Stomach smooth muscle (tissue), 2 donors: ENCODE measurements at regions not wholly inside any gene's neighbourhood (a gene's known extent, or its start where the extent isn't known, plus 50 kb on each side); places are given as distances from the start of the nearest gene placed in this dataset.

Experiments used
- H3K27ac ChIP-seq: one replicate; pipeline ENCODE4 v1.7.0; 2013; ENCODE audit warnings: mild to moderate bottlenecking, low read length, inconsistent platforms
- H3K27me3 ChIP-seq, 2 donors: one replicate each; pipeline ENCODE4 v1.7.0; 2013; ENCODE audit warnings: low read length in 2 of 2; ENCODE audit not compliant: insufficient read depth in 2 of 2, control insufficient read depth in 1 of 2
- H3K36me3 ChIP-seq, 2 donors: one replicate each; pipeline ENCODE4 v1.7.0; 2013; ENCODE audit warnings: low read length in 2 of 2; ENCODE audit not compliant: control insufficient read depth in 2 of 2, insufficient read depth in 2 of 2
- H3K4me1 ChIP-seq: one replicate; pipeline ENCODE4 v1.7.0; 2013; ENCODE audit warnings: low read length; ENCODE audit not compliant: control insufficient read depth, insufficient read depth
- H3K4me3 ChIP-seq, 2 donors: one replicate each; pipeline ENCODE4 v1.7.0; 2013; ENCODE audit warnings: low read length in 2 of 2
- H3K9ac ChIP-seq, 2 donors: one replicate each; pipeline ENCODE4 v1.7.0; 2013; ENCODE audit warnings: low read length in 2 of 2, mild to moderate bottlenecking in 1 of 2
- H3K9me3 ChIP-seq, 2 donors: one replicate each; pipeline ENCODE4 v1.7.0; 2013; ENCODE audit warnings: low read length in 2 of 2; ENCODE audit not compliant: control insufficient read depth in 2 of 2
- donor health status: healthy.
- donor health status: Pancreatic carcinoma.

- Histone ChIP-seq H3K9ac (no peak overlapping the region), H3K4me1 (no peaks in the 10 kb centered on the region), H3K36me3 (no peaks in the 10 kb centered on the region), H3K4me3 (no peak overlapping the region), H3K27ac (no peak overlapping the region), H3K27me3 (peaks cover 0 to 2% of the 10 kb centered on the region in 2 donors), H3K9me3 (peaks cover 3% of the 10 kb centered on the region in 2 donors)
Measured at GRCh38 chr21:41584603-41585176, 76.7 kb upstream of the TMPRSS2 start.

DNA sequence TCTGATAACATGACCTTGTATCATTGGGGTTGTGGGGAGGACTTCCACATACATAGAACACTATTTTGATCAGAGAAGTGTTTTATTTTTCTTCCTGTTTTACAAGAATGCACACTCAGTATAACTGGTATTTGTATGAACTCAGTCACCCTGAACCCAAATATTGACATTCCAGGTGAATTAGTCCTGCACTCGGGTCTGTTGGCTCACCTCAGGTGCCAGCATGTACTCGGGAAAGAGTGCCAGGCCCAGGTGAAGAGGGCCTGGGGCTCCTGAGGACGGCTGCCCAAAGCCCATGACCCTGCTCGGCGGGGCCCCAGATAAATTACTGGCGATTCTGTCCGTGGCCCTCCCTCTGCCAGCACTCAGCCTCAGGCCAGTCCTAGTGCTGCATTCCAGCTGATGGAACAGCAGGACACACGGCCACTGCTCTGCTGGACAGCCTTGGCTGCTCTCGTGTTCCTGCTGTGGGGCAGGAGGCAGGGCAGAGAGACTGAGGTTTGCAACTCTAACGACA is 75.4 kb upstream of the TMPRSS2 start:
- Histone ChIP-seq H3K27ac (no peak overlapping the region), H3K4me1 (no peaks in the 10 kb centered on the region), H3K4me3 (no peak overlapping the region), H3K36me3 (no peaks in the 10 kb centered on the region), H3K9me3 (peaks cover 4 to 7% of the 10 kb centered on the region in 2 donors), H3K27me3 (peaks cover 0 to 2% of the 10 kb centered on the region in 2 donors), H3K9ac (no peak overlapping the region)

DNA sequence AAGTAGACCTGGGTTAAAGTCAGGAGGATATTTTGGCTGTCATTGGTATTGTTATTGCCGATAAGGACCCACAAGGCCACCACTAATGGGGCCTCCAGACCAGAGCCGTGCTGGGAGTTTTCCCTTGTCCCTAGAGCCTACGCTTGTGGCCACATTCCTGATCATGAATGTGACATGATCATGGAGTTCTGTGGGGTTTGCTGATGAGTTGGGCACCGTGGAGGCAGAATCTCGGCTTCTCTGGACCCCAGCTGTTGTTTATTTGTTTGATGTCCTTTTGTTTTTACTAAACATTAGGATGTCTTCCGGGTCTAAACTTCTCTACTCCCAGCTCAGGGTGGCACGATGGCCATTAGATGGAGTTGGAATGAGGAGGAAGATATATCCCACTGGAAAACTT is 74.9 kb upstream of the TMPRSS2 start:
- H3K27me3 ChIP-seq = peaks cover 0 to 2% of the 10 kb centered on the region in 2 donors
- no peak overlapping the region for H3K27ac ChIP-seq
- H3K9ac ChIP-seq = no peak overlapping the region
- H3K36me3 ChIP-seq = no peaks in the 10 kb centered on the region
- no peak overlapping the region for H3K4me3 ChIP-seq
- H3K9me3 ChIP-seq = peaks cover 4 to 7% of the 10 kb centered on the region in 2 donors
- H3K4me1 ChIP-seq = no peaks in the 10 kb centered on the region

GRCh38 chr21:41582298-41582840 is 74.4 kb upstream of the TMPRSS2 start:
- H3K36me3 ChIP-seq = no peaks in the 10 kb centered on the region
- no peak overlapping the region for H3K27ac ChIP-seq
- no peak overlapping the region for H3K4me3 ChIP-seq
- peaks cover 0 to 2% of the 10 kb centered on the region in 2 donors for H3K27me3 ChIP-seq
- H3K4me1 ChIP-seq = no peaks in the 10 kb centered on the region
- peaks cover 4 to 7% of the 10 kb centered on the region in 2 donors for H3K9me3 ChIP-seq
- no peak overlapping the region for H3K9ac ChIP-seq

- peaks cover 4 to 7% of the 10 kb centered on the region in 2 donors for H3K9me3 ChIP-seq
- no peak overlapping the region for H3K4me3 ChIP-seq
- no peaks in the 10 kb centered on the region for H3K4me1 ChIP-seq
- no peak overlapping the region for H3K27ac ChIP-seq
- peaks cover 0 to 2% of the 10 kb centered on the region in 2 donors for H3K27me3 ChIP-seq
- H3K9ac ChIP-seq = no peak overlapping the region
- no peaks in the 10 kb centered on the region for H3K36me3 ChIP-seq
Measured at GRCh38 chr21:41581592-41582228, 73.8 kb upstream of the TMPRSS2 start.

DNA sequence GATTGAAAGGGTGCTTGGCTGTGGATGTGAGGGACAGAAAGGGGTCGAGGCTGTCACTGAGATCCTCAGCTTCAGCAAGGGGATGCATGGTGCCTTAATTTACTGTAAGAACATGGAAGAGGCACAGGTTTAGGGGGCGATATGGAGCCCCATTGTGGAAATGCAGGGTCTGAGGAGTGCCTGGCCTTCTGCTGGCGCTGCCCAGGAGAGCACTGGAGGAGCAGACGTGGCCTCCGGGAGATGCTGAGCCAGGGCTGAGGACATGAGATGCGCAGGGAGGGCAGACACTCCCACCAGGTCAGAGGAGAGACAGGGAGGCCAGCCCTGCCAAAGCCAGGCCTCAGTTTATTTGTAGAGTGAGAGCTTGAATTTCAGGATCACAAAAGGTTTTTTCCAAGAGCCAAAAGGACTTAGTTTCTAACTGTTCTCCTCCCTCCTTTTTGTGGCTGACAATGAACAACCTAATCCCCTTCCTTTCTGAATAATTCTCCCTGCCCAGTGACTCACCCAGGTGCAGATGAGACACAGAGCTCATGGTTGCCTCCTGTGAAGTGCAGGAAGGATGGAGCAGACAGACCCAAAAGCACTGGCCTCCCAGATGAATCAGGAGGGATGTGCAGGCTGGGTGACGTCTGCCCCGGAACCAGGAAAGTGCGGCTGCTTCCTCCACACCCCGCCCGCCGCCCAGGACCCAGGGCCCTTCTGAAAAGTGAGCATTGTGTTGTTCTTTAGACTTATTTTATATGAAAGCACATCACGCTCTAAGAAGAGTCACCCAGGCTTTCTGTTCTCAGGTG is 73.0 kb upstream of the TMPRSS2 start:
- Histone ChIP-seq H3K27me3 (peaks cover 0 to 2% of the 10 kb centered on the region in 2 donors), H3K9me3 (peaks cover 4 to 11% of the 10 kb centered on the region in 2 donors), H3K9ac (no peak overlapping the region), H3K4me1 (no peaks in the 10 kb centered on the region), H3K27ac (no peak overlapping the region), H3K36me3 (no peaks in the 10 kb centered on the region), H3K4me3 (no peak overlapping the region)

DNA sequence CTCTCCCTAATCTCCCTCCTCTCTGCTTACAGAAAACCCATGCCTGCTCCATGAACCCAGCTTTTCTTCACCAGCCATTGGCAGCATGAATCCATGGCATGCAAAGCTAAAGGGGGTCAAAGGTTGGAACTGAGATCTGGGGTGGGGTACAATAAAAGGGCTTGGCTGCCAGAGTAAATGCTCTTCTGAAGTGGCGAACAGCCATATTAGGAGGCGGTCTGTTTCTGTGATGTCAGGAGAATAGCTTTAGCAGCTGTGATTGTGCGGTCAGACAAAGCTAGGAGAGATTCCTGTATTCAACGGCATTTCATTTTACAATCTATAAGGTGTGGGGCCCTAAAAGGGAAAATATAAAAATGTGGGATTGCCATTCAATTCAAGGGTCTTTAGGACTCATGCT is 71.7 kb upstream of the TMPRSS2 start:
- Histone ChIP-seq H3K9me3 (peaks cover 4 to 11% of the 10 kb centered on the region in 2 donors), H3K4me1 (no peaks in the 10 kb centered on the region), H3K36me3 (no peaks in the 10 kb centered on the region), H3K27me3 (peaks cover 0 to 2% of the 10 kb centered on the region in 2 donors), H3K9ac (no peak overlapping the region), H3K27ac (no peak overlapping the region), H3K4me3 (no peak overlapping the region)

- H3K4me3 ChIP-seq = no peak overlapping the region
- no peaks in the 10 kb centered on the region for H3K36me3 ChIP-seq
- no peak overlapping the region for H3K27ac ChIP-seq
- peaks cover 0 to 4% of the 10 kb centered on the region in 2 donors for H3K27me3 ChIP-seq
- H3K4me1 ChIP-seq = no peaks in the 10 kb centered on the region
- H3K9me3 ChIP-seq = peaks cover 7 to 11% of the 10 kb centered on the region in 2 donors
- H3K9ac ChIP-seq = no peak overlapping the region
Measured at GRCh38 chr21:41578716-41579115, 70.8 kb upstream of the TMPRSS2 start.

- Histone ChIP-seq H3K9me3 (peaks cover 7 to 11% of the 10 kb centered on the region in 2 donors), H3K27ac (no peak overlapping the region), H3K9ac (no peak overlapping the region), H3K27me3 (peaks cover 0 to 4% of the 10 kb centered on the region in 2 donors), H3K4me1 (no peaks in the 10 kb centered on the region), H3K36me3 (no peaks in the 10 kb centered on the region), H3K4me3 (no peak overlapping the region)
Measured at GRCh38 chr21:41578083-41578482, 70.1 kb upstream of the TMPRSS2 start.

- no peaks in the 10 kb centered on the region for H3K36me3 ChIP-seq
- H3K9ac ChIP-seq = no peak overlapping the region
- peaks cover 0 to 2% of the 10 kb centered on the region in 2 donors for H3K27me3 ChIP-seq
- no peak overlapping the region for H3K27ac ChIP-seq
- peaks cover 11 to 19% of the 10 kb centered on the region in 2 donors for H3K9me3 ChIP-seq
- H3K4me3 ChIP-seq = no peak overlapping the region
- no peaks in the 10 kb centered on the region for H3K4me1 ChIP-seq
Measured at GRCh38 chr21:41576013-41576615, 68.2 kb upstream of the TMPRSS2 start.
